HUDEP-2 (cell line): ENCODE measurements at regions not wholly inside any gene's neighbourhood (a gene's known extent, or its start where the extent isn't known, plus 50 kb on each side); places are given as distances from the start of the nearest gene placed in this dataset.

Source experiments
- DNase-seq, 76 experiments: peaks; one replicate each; lab custom pipeline; 2025; ENCODE audit not compliant: unreplicated experiment in 76 of 76; lab: John Stamatoyannopoulos, UW

DNA sequence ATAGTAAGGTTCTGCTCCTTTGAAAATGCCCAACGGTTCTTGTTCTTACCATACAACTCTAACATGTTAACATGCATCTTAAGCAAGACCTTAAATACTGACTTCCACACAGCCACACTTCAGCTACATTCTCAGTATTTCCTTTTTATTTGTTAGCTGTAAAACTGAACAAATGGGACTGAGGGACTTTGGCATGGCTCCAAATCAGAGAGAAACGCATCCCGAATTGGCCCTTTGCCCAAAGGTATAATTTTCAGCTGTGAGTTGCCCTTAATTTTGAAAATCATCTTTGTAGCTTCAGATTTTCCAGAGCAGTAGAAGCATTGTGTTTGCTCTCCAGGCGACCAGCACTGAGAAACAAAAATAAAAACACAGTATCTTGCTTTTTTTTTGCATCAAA lies 56.4 kb downstream of the NEUROD6 start:
- no peak for DNase-seq

DNA sequence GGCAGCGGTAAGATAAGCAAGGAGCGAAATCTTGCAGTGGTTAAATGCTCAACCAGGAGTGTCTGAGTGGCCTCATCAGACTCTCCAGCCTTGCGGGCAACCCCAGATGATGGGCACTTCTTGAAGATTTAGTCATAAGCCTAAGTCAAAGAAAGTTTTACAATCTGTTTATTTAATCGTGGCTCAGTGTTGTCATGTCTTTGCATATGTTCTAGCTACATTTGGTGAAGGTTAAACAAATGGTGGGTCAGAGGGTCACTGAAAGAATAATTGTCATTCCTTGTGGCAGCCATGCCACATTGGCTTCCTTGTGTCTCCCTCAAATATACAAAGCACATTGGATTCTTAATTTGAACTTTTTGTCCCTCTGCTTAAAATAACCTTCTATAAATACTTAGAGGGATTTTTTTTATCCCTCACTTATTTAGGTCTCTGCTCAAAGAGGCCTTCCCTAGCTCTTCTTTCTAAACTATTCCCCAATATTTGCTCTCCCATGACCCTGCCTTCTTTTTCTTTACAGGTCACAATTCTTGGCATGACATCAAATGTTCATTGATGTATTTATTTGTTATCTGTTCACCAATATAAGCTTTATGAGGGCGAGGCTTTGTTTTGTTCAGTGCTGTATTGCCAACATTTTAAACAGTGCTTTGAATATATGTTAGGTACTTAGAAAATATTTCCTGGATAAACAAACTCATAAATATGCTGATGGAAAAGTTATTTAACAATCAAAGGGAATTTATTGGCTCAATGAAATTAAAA lies 68.7 kb downstream of the NEUROD6 start:
- DNase-seq: no peak

DNA sequence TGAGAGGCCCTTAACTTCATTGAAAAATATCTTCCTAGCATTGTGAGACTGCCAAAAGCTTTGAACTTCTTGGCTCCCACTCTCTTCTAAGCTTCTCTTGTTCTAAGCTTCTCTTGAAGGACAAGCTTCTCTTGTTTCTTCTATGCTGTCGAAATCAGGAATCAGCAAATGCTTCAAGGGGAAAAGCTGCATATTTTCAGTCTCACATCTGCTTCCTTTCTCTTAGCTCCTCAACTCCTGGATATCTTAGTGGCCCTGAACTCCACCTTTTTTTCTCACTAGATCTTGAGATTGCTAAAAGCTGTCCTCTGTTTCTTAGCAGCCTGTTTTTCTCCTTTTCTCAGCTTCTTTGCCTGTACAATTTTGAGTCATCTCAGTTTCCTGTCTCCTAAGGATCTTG lies 73.0 kb downstream of the NEUROD6 start:
- DNase-seq: no peak

DNA sequence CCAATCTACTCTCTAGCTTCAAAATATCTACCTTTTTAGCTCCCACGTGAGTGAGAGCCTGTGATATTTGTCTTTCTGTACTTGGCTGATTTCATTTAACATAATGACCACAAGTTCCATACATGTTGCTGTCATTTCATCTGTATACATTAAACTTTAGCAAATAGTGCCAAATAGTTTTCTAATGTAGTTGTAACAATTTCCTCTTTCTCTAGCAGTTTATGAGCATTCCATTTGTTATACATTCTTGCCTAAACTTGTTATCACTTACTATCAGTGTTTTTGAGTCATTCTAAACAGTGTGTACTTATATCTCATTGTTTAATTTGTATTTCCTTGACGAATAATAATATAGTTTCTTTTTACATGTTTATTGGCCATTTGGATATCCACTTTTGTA lies 77.2 kb downstream of the NEUROD6 start:
- DNase-seq: no peak

DNA sequence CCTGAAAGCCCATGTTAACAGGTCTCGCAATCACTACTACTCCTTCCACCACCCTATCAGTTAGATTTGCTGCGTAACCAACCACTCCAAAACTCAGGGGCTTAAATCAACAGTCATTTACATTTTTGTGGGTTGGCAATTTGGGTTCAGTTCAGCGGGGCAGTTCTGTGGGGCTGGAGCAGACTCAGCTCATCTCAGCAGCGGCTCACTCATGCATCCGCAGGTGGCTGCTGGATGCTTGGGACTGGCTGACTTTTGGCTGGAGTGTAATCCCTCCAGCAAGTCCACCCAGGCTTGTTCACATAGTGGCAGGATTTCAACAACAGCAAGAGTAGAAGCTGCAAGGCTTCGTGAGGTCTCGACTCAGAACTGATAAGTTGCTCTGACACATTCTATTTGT lies 79.2 kb downstream of the NEUROD6 start:
- no peak for DNase-seq

DNA sequence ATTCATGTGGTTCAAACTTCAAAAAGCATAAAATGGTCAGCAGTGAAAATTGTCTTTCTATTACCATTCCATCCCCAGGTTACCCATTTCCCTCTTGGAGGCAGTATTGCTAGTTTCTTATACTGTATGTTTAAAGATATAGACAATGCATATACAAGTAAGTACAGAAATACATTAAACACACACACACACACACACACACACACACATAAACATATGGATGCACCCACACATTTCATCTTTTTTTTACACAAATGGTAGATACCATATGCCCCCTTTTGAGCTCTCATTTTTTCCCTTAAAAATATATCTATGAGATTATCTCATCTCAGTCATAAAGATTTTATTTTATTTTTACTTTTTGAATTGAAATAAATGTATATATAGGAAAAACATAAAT lies 79.7 kb downstream of the NEUROD6 start:
- no peak for DNase-seq

DNA sequence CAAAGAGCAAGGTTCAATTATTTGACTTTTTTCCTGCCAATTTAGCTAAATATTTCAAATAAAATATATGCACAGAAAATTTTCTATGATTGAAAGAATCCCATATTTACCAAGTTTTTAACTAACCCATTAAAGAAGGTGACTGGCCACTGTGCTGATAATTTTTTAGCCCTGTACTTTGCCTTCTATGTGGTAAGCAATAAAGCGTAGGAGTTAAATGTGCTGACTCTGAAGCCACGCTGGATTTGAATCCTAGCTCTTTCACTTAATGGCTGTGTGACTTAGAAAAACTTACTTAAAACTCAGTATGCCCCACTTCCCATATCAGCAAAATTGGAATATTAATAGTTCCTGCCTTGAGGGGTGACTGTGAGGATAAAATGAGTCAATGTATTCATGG lies 82.1 kb downstream of the NEUROD6 start:
- no peak for DNase-seq

DNA sequence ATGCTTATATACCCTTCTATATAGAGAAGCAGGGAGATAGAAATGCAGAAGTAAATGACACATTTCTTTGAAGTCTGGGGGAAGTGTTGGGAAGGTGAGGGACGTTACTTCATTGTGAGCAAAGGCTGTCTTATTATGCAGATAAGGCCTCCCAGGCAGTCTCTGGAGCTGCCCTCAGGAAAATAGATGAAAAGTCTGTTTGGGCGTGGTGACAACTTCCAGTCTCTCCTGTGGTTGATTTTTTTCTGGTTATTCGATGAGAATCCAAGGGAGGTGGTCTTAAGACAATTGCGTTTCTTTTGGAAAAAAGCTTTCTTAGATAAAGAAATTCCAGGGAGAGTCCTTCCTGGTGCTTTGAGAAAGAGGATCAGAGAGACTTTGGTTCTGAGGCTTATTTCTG lies 84.0 kb downstream of the NEUROD6 start:
- no peak for DNase-seq

DNA sequence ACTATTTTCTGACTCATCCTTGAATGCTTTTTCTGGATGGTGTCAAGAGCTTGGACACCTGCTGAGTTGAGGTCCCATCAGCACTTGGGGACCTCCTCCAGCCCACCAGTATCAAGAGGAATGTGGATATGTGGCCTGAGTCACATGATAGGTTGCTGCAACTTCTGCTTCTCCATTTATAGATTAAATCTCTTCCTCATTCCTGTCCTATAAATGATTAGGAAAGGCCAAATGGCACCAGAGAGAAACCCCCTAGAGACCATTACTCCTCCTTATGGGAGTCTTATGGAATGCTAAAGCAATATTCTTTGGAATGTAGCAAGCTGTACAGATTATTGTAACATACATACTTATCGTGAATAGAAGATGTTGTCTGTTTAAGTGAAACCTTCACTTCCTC lies 85.6 kb downstream of the NEUROD6 start:
- no peak for DNase-seq

DNA sequence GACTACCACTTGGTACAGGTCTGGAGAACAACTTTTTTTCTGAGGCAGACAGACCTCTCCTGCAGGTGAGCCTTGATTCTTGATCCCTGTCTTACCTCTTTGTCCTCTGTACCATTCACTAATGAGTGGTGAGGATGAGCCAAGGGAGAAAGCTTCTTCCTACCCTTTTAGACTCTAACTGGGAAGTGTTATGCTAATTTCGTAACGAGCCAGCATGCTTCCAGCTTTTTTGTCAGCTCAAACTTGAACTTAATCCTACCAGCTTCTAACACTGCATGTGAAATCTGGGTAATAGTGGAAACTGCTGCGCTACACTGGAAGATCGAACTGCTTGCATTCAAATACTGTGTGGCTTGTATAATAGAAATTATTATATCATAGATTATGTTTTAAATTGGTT lies 87.0 kb downstream of the NEUROD6 start:
- no peak for DNase-seq

DNA sequence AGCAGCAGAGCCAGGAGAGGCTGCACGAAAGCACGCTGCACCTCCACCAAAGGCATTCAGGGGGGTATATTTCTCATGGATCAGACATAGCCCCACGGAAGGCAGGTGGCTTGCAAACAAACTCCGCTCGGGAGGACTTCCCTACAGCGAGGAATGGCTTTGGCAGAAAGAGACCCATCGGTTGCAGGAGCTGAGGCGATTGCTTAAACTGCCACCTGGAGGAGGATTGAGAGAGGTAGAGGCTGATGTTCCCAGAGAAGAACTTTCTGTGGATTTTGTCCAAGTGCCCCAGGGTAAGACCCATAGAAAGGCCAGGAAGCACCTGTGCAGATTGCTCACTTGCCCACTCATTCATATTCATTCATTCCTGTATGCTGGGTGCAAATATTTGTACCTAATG lies 89.1 kb downstream of the NEUROD6 start:
- DNase-seq: no peak

DNA sequence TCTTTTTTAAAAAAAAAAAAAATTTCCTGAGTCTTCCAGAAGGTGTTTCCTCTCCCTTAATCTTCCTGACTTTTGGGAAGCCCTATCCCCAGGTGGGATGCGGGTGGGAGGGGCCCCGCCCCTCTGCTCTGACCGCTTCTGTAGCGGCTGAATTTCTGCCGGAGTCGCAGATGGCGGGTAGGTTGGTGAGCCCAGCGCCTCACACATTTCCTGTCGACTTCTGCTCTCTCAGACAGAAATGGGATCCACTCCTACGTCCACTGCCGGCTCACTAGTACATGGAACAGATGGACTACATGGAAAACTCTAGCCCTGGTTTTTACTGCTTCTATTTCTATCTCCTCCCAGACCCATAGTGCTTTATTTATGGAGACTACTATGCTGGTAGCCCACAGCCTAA lies 90.9 kb downstream of the NEUROD6 start:
- no peak for DNase-seq

DNA sequence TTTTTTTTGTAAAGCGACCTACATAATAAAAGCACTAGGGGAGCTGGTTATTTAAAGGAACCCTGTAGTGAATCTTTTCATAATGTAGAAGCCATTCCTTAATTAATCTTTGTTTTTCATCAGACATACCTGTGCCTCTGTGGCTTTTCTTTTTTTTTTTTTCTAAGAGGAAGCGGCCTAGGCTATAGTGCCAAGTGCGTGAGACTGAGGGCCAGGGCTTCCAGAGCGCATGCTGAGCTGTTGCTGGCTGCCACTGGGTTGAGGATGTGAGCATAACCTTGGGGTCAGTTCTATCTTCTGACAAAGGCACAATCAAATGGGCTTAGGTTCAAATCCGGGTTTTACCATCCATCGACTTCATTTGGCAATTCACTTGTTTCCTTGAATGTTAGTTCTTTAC lies 103.7 kb downstream of the NEUROD6 start:
- DNase-seq: no peak

DNA sequence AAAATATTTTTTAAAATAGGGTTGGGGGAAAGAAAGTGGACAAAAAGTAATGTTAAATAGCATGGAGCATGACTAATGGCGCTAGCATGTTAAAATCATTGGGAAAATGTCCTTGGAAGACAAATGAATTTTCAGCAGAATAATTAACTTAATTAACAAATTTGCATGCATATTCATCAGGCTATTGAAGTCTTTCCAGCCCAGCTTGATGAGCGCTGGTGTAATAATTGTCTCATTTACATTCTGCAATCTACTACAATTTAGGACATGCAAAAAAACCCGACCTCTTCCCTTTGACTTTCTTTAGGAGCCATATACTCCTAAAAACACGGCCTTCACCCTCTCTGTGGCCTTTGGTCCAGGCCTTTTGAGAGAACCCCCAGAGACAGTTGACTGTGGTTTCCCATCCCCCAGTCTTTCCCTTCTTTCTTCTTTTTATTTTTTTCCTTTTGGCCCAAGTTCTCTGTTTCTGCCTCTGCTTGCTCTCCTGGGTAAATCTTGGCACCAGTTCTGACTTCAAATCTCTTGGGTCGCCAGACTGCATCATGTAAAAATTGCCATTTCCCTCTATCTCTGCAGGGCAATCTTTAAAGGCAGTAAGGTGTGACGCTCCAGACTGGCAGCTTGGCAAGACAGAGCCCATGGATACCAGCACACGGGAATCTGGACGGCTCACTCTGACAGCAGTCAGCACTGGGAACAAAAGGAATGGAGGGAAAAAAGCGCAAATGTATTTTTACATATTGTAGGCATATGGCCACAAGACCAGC lies 105.5 kb downstream of the NEUROD6 start:
- no peak for DNase-seq

DNA sequence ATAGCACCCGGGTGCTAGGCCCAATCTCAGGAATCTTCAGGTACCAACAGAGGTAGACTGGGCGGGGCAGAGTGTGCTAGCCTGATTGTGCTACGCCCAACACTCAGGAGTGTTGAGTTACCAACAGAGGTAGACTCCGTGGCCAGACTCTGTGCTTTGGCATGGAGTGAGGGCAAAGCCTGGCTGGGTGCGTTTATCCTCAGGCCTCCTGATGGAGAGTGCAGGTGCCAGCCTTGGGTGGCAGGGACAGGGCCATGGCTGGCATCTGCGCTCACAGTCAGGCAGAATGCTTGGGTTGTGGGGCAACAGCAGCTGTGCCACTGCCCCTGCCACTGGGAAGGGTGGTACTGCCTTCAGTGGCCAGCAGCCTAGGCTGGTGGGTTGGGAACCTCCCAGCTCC lies 111.6 kb downstream of the NEUROD6 start:
- DNase-seq: no peak

DNA sequence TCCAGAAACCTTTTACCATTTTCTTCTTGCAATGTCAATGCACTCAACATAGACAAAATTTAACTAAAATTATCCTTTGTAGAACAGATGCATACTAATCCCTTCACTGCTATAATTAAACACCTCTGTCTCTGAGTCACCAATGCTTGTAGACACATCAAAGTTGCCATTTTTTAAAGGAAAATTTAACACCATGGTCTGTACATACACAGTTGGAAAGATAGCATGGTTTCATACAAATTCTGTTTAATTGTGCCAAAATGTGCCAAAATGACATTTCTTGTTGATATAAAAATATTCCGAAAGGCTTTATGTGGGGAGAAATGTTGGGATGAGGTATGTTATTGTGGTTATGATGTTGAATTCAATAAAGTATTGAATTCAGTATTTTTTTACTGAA lies 125.8 kb downstream of the NEUROD6 start:
- DNase-seq: no peak

DNA sequence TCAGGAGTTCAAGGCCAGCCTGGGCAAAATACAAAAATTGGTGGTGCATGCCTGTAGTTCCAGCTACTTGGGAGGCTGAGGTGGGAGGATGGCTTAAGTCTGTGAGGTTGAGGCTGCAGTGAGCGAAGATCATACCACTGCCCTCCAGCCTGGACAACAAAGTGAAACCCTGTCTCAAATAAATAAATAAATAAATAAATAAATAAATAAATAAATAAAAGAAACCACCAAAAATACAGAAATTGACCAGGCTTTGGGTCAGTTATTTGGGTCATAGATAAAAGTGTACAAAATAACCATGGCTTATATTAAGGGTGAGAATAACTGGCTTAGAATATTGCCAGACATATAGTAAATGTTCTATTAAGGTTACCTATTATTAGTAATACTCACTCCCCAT lies 129.2 kb downstream of the NEUROD6 start:
- no peak for DNase-seq

DNA sequence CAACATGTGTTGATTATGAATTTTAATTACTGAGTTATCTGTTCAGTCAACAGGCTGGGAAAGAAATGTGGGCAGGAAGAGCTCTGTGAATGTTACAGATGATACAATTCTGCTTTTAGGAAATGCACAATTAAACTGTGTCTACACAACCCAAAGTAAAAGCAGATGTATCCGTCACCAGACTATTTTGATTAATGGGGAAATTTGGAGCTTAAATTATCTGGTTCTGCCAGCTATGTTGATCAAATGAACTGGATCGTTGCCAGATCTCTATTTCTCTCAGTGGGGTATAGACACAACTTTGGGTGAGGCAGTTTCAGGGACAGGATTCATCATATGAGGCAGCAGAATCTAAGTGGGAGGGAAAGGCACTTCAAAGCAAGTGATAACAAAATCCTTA lies 136.5 kb downstream of the NEUROD6 start:
- DNase-seq: peak in 1 of 76 experiments; percentile 5

DNA sequence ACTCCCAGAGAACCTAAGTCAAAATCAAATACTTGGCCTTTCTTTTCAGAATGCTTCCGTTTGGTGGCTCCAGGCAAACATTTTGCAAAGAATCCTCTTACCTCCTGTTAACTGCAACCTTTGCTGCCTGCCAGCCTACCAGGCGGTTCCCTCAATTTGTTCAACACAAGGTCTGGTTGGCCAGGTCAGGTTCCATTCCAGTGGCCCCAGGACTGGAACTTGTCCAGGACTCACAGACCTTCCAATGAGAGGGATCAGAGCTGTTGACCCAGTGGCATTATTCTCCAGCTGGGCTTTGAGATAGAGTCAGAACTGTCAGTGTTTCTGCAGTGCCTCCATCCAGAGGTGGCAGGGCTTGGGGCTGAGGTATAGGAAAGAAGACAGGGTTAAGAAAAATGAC lies 137.0 kb downstream of the NEUROD6 start:
- no peak for DNase-seq

DNA sequence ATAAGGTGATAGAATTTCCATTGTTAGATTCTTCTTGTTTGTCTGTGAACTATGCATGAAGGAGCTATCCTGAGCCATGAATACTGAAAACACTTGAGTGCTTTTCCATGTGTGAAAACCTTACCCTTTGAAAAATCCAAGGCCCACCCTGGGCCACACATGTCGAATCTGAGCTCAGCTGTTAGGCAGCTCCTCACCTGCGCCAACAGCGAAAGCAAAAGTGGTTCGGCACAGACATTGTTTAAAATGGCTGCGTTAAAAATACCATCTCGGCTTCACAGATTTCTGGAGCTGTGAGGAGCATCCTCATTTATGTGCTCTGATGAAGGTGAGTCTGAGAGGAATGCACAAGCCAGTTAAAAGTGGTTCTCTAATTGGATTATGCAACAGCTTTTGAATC lies 137.7 kb downstream of the NEUROD6 start:
- no peak for DNase-seq

DNA sequence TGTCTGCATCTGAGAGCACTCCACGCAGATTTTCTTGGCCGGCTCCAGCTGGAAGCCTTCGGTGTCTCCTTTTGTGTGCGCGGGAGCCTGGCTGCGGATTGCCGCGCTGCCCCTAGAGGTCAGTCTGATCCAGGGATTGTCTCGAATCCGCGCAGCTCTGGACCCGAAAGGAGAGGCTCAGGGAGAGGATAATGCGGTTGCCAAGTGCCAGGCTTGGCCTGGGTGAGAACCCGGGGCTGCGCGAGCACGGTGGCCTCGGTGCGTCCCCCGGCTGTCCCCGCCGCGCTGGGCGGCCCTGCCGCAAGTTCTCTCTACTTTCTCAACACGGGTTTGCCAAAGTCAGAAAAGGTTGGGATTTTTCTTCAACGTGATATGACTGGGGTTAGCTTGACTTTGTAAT lies 140.9 kb downstream of the ADCYAP1R1 start:
- peak in 47 of 76 experiments; percentile 1 to 60 (median 30) for DNase-seq

DNA sequence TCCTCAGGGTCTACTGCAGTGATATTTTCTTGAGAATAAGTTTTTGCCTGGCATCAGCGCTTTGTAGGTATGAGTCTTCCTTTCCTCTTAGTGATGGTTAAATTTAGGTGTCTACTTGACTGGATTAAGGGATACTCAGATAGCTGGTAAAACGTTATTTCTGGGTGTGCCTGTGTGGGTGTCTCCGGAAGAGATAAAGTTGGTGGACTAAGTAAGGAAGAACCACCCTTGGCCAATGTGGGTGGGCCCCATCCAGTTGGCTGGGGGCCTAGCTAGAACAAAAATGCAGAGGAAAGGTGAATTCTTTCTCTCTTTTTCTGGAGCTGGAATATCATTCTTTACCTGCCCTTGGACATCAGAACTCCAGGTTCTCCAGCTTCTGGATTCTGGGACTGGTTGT lies 138.8 kb downstream of the ADCYAP1R1 start:
- DNase-seq: peak in 1 of 76 experiments; percentile 8
